ENCODE measurements at regions not wholly inside any gene's neighbourhood (a gene's known extent, or its start where the extent isn't known, plus 50 kb on each side); places are given as distances from the start of the nearest gene placed in this dataset.

GRCh38 chr2:220167956-220168355, 540.5 kb downstream of the SLC4A3 start:
- ChIA-PET CTCF (no interaction called here), POLR2A (no interaction called here)
- no peaks in the 10 kb centered on the region for H3K36me3 Mint-ChIP-seq (ENCODE audit: low read depth)
- no peaks in the 10 kb centered on the region for H3K4me1 Mint-ChIP-seq (ENCODE audit: low read depth)
- H3K4me3 Mint-ChIP-seq, result no peak overlapping the region
- no peaks in the 10 kb centered on the region for H3K27me3 Mint-ChIP-seq (ENCODE audit: low read depth)
- H3K27ac Mint-ChIP-seq, result no peak overlapping the region
- ATAC-seq (no peak), DNase-seq (no peak)
- no peaks in the 10 kb centered on the region for H3K9me3 Mint-ChIP-seq (ENCODE audit: insufficient read depth)

GRCh38 chr2:220168891-220169546, 541.6 kb downstream of the SLC4A3 start:
- H3K27ac Mint-ChIP-seq, result no peak overlapping the region
- no peaks in the 10 kb centered on the region for H3K27me3 Mint-ChIP-seq (ENCODE audit: low read depth)
- H3K36me3 Mint-ChIP-seq (ENCODE audit: low read depth), result no peaks in the 10 kb centered on the region
- DNase-seq (no peak), ATAC-seq (no peak)
- H3K4me3 Mint-ChIP-seq, result no peak overlapping the region
- H3K9me3 Mint-ChIP-seq (ENCODE audit: insufficient read depth), result no peaks in the 10 kb centered on the region
- ChIA-PET CTCF (no interaction called here), POLR2A (no interaction called here)
- no peaks in the 10 kb centered on the region for H3K4me1 Mint-ChIP-seq (ENCODE audit: low read depth)

- Mint-ChIP-seq H3K9me3 (ENCODE audit: insufficient read depth) (no peaks in the 10 kb centered on the region), H3K27ac (no peak overlapping the region), H3K36me3 (ENCODE audit: low read depth) (no peaks in the 10 kb centered on the region), H3K4me3 (no peak overlapping the region), H3K4me1 (ENCODE audit: low read depth) (no peaks in the 10 kb centered on the region), H3K27me3 (ENCODE audit: low read depth) (no peaks in the 10 kb centered on the region)
- ChIA-PET CTCF (no interaction called here), POLR2A (no interaction called here)
- ATAC-seq, result no peak
- DNase-seq, result no peak
Measured at GRCh38 chr2:220174826-220175225, 547.4 kb downstream of the SLC4A3 start.

GRCh38 chr2:220175967-220176366, 548.5 kb downstream of the SLC4A3 start:
- no peak for ATAC-seq
- CTCF ChIA-PET, result no interaction called here
- DNase-seq, result no peak
- Mint-ChIP-seq H3K9me3 (ENCODE audit: insufficient read depth) (no peaks in the 10 kb centered on the region), H3K27me3 (ENCODE audit: low read depth) (no peaks in the 10 kb centered on the region), H3K36me3 (ENCODE audit: low read depth) (no peaks in the 10 kb centered on the region), H3K27ac (no peak overlapping the region), H3K4me1 (ENCODE audit: low read depth) (no peaks in the 10 kb centered on the region), H3K4me3 (no peak overlapping the region)
- POLR2A ChIA-PET, result no interaction called here

GRCh38 chr2:220178991-220179695, 551.7 kb downstream of the SLC4A3 start:
- no peaks in the 10 kb centered on the region for H3K27me3 Mint-ChIP-seq (ENCODE audit: low read depth)
- DNase-seq (no peak), ATAC-seq (no peak)
- no peaks in the 10 kb centered on the region for H3K9me3 Mint-ChIP-seq (ENCODE audit: insufficient read depth)
- no peak overlapping the region for H3K4me3 Mint-ChIP-seq
- no peak overlapping the region for H3K27ac Mint-ChIP-seq
- H3K36me3 Mint-ChIP-seq (ENCODE audit: low read depth), result no peaks in the 10 kb centered on the region
- H3K4me1 Mint-ChIP-seq (ENCODE audit: low read depth), result no peaks in the 10 kb centered on the region
- ChIA-PET CTCF (no interaction called here), POLR2A (no interaction called here)

- Mint-ChIP-seq H3K27ac (no peak overlapping the region), H3K9me3 (ENCODE audit: insufficient read depth) (no peaks in the 10 kb centered on the region), H3K27me3 (ENCODE audit: low read depth) (no peaks in the 10 kb centered on the region), H3K4me3 (no peak overlapping the region), H3K36me3 (ENCODE audit: low read depth) (no peaks in the 10 kb centered on the region), H3K4me1 (ENCODE audit: low read depth) (no peaks in the 10 kb centered on the region)
- POLR2A ChIA-PET, result no interaction called here
- no peak for ATAC-seq
- DNase-seq, result no peak
- CTCF ChIA-PET, result interaction anchor here (1.0 kb wide), 1 partner anchor 16 kb away, joined by 3 read pairs; no protein-coding TSS in a partner anchor
Measured at GRCh38 chr2:220181165-220181564, 553.7 kb downstream of the SLC4A3 start.

GRCh38 chr2:220182790-220183189, 555.4 kb downstream of the SLC4A3 start:
- no peak for ATAC-seq
- Mint-ChIP-seq H3K9me3 (ENCODE audit: insufficient read depth) (no peaks in the 10 kb centered on the region), H3K4me1 (ENCODE audit: low read depth) (no peaks in the 10 kb centered on the region), H3K27ac (no peak overlapping the region), H3K27me3 (ENCODE audit: low read depth) (no peaks in the 10 kb centered on the region), H3K36me3 (ENCODE audit: low read depth) (no peaks in the 10 kb centered on the region), H3K4me3 (no peak overlapping the region)
- CTCF ChIA-PET, result no interaction called here
- DNase-seq, result no peak
- POLR2A ChIA-PET, result no interaction called here

GRCh38 chr2:220185766-220186305, 558.4 kb downstream of the SLC4A3 start:
- Mint-ChIP-seq H3K27me3 (ENCODE audit: low read depth) (no peaks in the 10 kb centered on the region), H3K4me1 (ENCODE audit: low read depth) (no peaks in the 10 kb centered on the region), H3K4me3 (no peak overlapping the region), H3K27ac (no peak overlapping the region), H3K36me3 (ENCODE audit: low read depth) (no peaks in the 10 kb centered on the region), H3K9me3 (ENCODE audit: insufficient read depth) (no peaks in the 10 kb centered on the region)
- ChIA-PET POLR2A (no interaction called here), CTCF (no interaction called here)
- ATAC-seq, result no peak
- DNase-seq, result no peak

- H3K27me3 Mint-ChIP-seq (ENCODE audit: low read depth), result no peaks in the 10 kb centered on the region
- no peaks in the 10 kb centered on the region for H3K4me1 Mint-ChIP-seq (ENCODE audit: low read depth)
- peaks cover under 1% of the 10 kb centered on the region for H3K9me3 Mint-ChIP-seq (ENCODE audit: insufficient read depth)
- no peak for ATAC-seq
- no peak overlapping the region for H3K27ac Mint-ChIP-seq
- DNase-seq, result no peak
- H3K4me3 Mint-ChIP-seq, result no peak overlapping the region
- ChIA-PET POLR2A (no interaction called here), CTCF (no interaction called here)
- no peaks in the 10 kb centered on the region for H3K36me3 Mint-ChIP-seq (ENCODE audit: low read depth)
Measured at GRCh38 chr2:220188031-220188430, 560.6 kb downstream of the SLC4A3 start.

- Mint-ChIP-seq H3K27ac (no peak overlapping the region), H3K9me3 (ENCODE audit: insufficient read depth) (peaks cover 6% of the 10 kb centered on the region), H3K36me3 (ENCODE audit: low read depth) (no peaks in the 10 kb centered on the region), H3K4me3 (no peak overlapping the region), H3K4me1 (ENCODE audit: low read depth) (no peaks in the 10 kb centered on the region), H3K27me3 (ENCODE audit: low read depth) (no peaks in the 10 kb centered on the region)
- ATAC-seq (no peak), DNase-seq (no peak)
- ChIA-PET CTCF (no interaction called here), POLR2A (no interaction called here)
Measured at GRCh38 chr2:220191031-220191430, 563.6 kb downstream of the SLC4A3 start.

- Mint-ChIP-seq H3K4me1 (ENCODE audit: low read depth) (no peaks in the 10 kb centered on the region), H3K4me3 (no peak overlapping the region), H3K9me3 (ENCODE audit: insufficient read depth) (peaks cover 6% of the 10 kb centered on the region), H3K36me3 (ENCODE audit: low read depth) (no peaks in the 10 kb centered on the region), H3K27ac (no peak overlapping the region), H3K27me3 (ENCODE audit: low read depth) (no peaks in the 10 kb centered on the region)
- ATAC-seq (no peak), DNase-seq (no peak)
- ChIA-PET CTCF (no interaction called here), POLR2A (no interaction called here)
Measured at GRCh38 chr2:220191737-220192136, 564.3 kb downstream of the SLC4A3 start.

GRCh38 chr2:220192994-220193753, 565.7 kb downstream of the SLC4A3 start:
- Mint-ChIP-seq H3K9me3 (ENCODE audit: insufficient read depth) (peaks cover 6% of the 10 kb centered on the region), H3K27ac (no peak overlapping the region), H3K36me3 (ENCODE audit: low read depth) (no peaks in the 10 kb centered on the region), H3K4me1 (ENCODE audit: low read depth) (no peaks in the 10 kb centered on the region), H3K27me3 (ENCODE audit: low read depth) (no peaks in the 10 kb centered on the region), H3K4me3 (no peak overlapping the region)
- DNase-seq (no peak), ATAC-seq (no peak)
- CTCF ChIA-PET, result no interaction called here
- POLR2A ChIA-PET, result no interaction called here
